GM23248 (cell line): ENCODE measurements at regions not wholly inside any gene's neighbourhood (a gene's known extent, or its start where the extent isn't known, plus 50 kb on each side); places are given as distances from the start of the nearest gene placed in this dataset.

Experiments used
- DNase-seq: peaks from one replicate; pipeline ENCODE4 v3.0.0-alpha.2; 2015
- H2AFZ ChIP-seq: fragments of 200-600 bp; sonication (generic); 2 replicates; pipeline ENCODE4 v1.6.1; 2016; ENCODE audit warnings: antibody characterized with exemption
- H3F3A ChIP-seq: fragments of 200-600 bp; sonication (generic); 2 replicates; pipeline ENCODE4 v1.6.1; 2016; ENCODE audit warnings: mild to moderate bottlenecking, antibody characterized with exemption, mixed run types; ENCODE audit not compliant: insufficient read depth
- H3K27ac ChIP-seq: fragments of 200-600 bp; sonication (generic); 2 replicates; pipeline ENCODE4 v1.5.1; 2016; ENCODE audit warnings: mild to moderate bottlenecking
- H3K27me3 ChIP-seq: fragments of 200-600 bp; sonication (generic); replicated peaks from 2 replicates; pipeline ENCODE4 v1.6.1; 2016; ENCODE audit warnings: mild to moderate bottlenecking; ENCODE audit not compliant: insufficient read depth
- H3K36me3 ChIP-seq: fragments of 200-600 bp; sonication (generic); 2 replicates; pipeline ENCODE4 v1.6.1; 2016; ENCODE audit warnings: low read depth, mild to moderate bottlenecking
- H3K4me1 ChIP-seq: fragments of 200-600 bp; sonication (generic); 2 replicates; pipeline ENCODE4 v1.6.1; 2016; ENCODE audit warnings: mild to moderate bottlenecking; ENCODE audit not compliant: insufficient read depth
- H3K4me2 ChIP-seq: fragments of 200-600 bp; sonication (generic); one replicate; pipeline ENCODE4 v1.6.1; 2016; ENCODE audit warnings: mild to moderate bottlenecking; ENCODE audit not compliant: unreplicated experiment
- H3K4me3 ChIP-seq: fragments of 200-600 bp; sonication (generic); 2 replicates; pipeline ENCODE4 v1.5.1; 2016; ENCODE audit warnings: mild to moderate bottlenecking
- H3K79me2 ChIP-seq: fragments of 200-600 bp; sonication (generic); 2 replicates; pipeline ENCODE4 v1.6.1; 2016; ENCODE audit warnings: mild to moderate bottlenecking; ENCODE audit not compliant: insufficient read depth
- H3K9ac ChIP-seq: fragments of 200-600 bp; sonication (generic); 2 replicates; pipeline ENCODE4 v1.6.1; 2016; ENCODE audit warnings: mild to moderate bottlenecking
- H3K9me2 ChIP-seq: fragments of 200-600 bp; sonication (generic); 2 replicates; pipeline ENCODE4 v1.6.1; 2016; ENCODE audit warnings: mixed run types, mild to moderate bottlenecking, moderate library complexity; ENCODE audit not compliant: insufficient read depth
- H3K9me3 ChIP-seq: fragments of 200-600 bp; sonication (generic); one replicate; pipeline ENCODE4 v1.6.1; 2017; ENCODE audit warnings: low read depth
- H4K20me1 ChIP-seq: fragments of 200-600 bp; sonication (generic); 2 replicates; pipeline ENCODE4 v1.6.0; 2016; ENCODE audit not compliant: insufficient read depth
- EZH2 ChIP-seq: fragments of 200-600 bp; sonication (generic); IDR thresholded peaks from 2 replicates; pipeline ENCODE4 v1.6.1; 2018; ENCODE audit warnings: antibody characterized with exemption, mild to moderate bottlenecking; ENCODE audit not compliant: insufficient read depth, poor library complexity, severe bottlenecking
- EZH2phosphoT487 ChIP-seq: fragments of 200-600 bp; sonication (generic); IDR thresholded peaks from 2 replicates; pipeline ENCODE4 v1.6.1; 2018; ENCODE audit warnings: antibody characterized with exemption, moderate library complexity, mild to moderate bottlenecking, low read depth; ENCODE audit not compliant: insufficient read depth
- WGBS, 2 experiments: methylation state at CpG; one replicate each; pipeline ENCODE4 v1.1.6; 2015 to 2017; ENCODE audit warnings: low lambda C conversion rate in 2 of 2, low coverage in 1 of 2; ENCODE audit errors: missing lambda C conversion rate in 2 of 2; 5-methylcytosine and 5-hydroxymethylcytosine counted together
- in situ Hi-C: fragments of 300-500 bp; cut with MboI; formaldehyde crosslinking; loops from 2 replicates; pipeline ENCODE4 v1.15.0; 2020

GRCh38 chr2:16212321-16212720, 272.0 kb downstream of the MYCN start:
- no peak overlapping the region for H3K4me2 ChIP-seq
- H3K36me3 ChIP-seq: no peaks in the 10 kb centered on the region
- DNase-seq: no peak
- WGBS, 2 experiments: 19 to 27% methylated on average over 6 of the region's 6 CpGs
- H3K4me1 ChIP-seq: no peaks in the 10 kb centered on the region
- in situ Hi-C loops: no loop called here
- no peaks in the 10 kb centered on the region for H3F3A ChIP-seq
- TF ChIP-seq EZH2phosphoT487 (no peak), EZH2 (no peak)
- no peaks in the 10 kb centered on the region for H4K20me1 ChIP-seq
- no peaks in the 10 kb centered on the region for H3K27me3 ChIP-seq
- H3K27ac ChIP-seq: no peak overlapping the region
- no peak overlapping the region for H3K4me3 ChIP-seq
- H3K79me2 ChIP-seq: no peaks in the 10 kb centered on the region
- no peaks in the 10 kb centered on the region for H3K9me2 ChIP-seq
- no peaks in the 10 kb centered on the region for H3K9me3 ChIP-seq
- no peak overlapping the region for H2AFZ ChIP-seq
- no peak overlapping the region for H3K9ac ChIP-seq

- no peak for DNase-seq
- Histone ChIP-seq H4K20me1 (no peaks in the 10 kb centered on the region), H3K9ac (no peak overlapping the region), H3K27me3 (no peaks in the 10 kb centered on the region), H3K79me2 (no peaks in the 10 kb centered on the region), H3K36me3 (no peaks in the 10 kb centered on the region), H3K4me2 (no peak overlapping the region), H3K9me3 (no peaks in the 10 kb centered on the region), H3K27ac (no peak overlapping the region), H2AFZ (no peak overlapping the region), H3K4me1 (no peaks in the 10 kb centered on the region), H3K9me2 (no peaks in the 10 kb centered on the region), H3K4me3 (no peak overlapping the region), H3F3A (no peaks in the 10 kb centered on the region)
- 22 to 27% methylated on average over 4 of the region's 4 CpGs for WGBS, 2 experiments
- TF ChIP-seq EZH2 (no peak), EZH2phosphoT487 (no peak)
- in situ Hi-C loops: no loop called here
These were observed 271.0 kb downstream of the MYCN start for GRCh38 chr2:16211341-16211740.

GRCh38 chr2:16210841-16211240, 270.5 kb downstream of the MYCN start:
- Histone ChIP-seq H3K4me3 (no peak overlapping the region), H3K9me3 (no peaks in the 10 kb centered on the region), H3K27me3 (no peaks in the 10 kb centered on the region), H3K27ac (no peak overlapping the region), H3K4me1 (no peaks in the 10 kb centered on the region), H3K9ac (no peak overlapping the region), H3K79me2 (no peaks in the 10 kb centered on the region), H3K36me3 (no peaks in the 10 kb centered on the region), H3F3A (no peaks in the 10 kb centered on the region), H4K20me1 (no peaks in the 10 kb centered on the region), H3K4me2 (no peak overlapping the region), H2AFZ (no peak overlapping the region), H3K9me2 (no peaks in the 10 kb centered on the region)
- TF ChIP-seq EZH2 (no peak), EZH2phosphoT487 (no peak)
- 3 to 18% methylated on average over 2 of the region's 2 CpGs for WGBS, 2 experiments
- in situ Hi-C loops: no loop called here
- DNase-seq: no peak

- Histone ChIP-seq H3K79me2 (no peaks in the 10 kb centered on the region), H3K27me3 (no peaks in the 10 kb centered on the region), H3K4me3 (no peak overlapping the region), H3K4me2 (no peak overlapping the region), H3K36me3 (no peaks in the 10 kb centered on the region), H3F3A (no peaks in the 10 kb centered on the region), H4K20me1 (no peaks in the 10 kb centered on the region), H2AFZ (no peak overlapping the region), H3K9ac (no peak overlapping the region), H3K4me1 (no peaks in the 10 kb centered on the region), H3K9me3 (no peaks in the 10 kb centered on the region), H3K27ac (no peak overlapping the region), H3K9me2 (no peaks in the 10 kb centered on the region)
- 0% methylated on average over 1 of the region's 1 CpG for WGBS, 2 experiments
- TF ChIP-seq EZH2phosphoT487 (no peak), EZH2 (no peak)
- DNase-seq: no peak
- in situ Hi-C loops: no loop called here
These were observed 269.4 kb downstream of the MYCN start for GRCh38 chr2:16209799-16210198.

- in situ Hi-C loops: no loop called here
- Histone ChIP-seq H4K20me1 (no peaks in the 10 kb centered on the region), H3K79me2 (no peaks in the 10 kb centered on the region), H3K4me2 (no peak overlapping the region), H3K4me1 (no peaks in the 10 kb centered on the region), H3F3A (no peaks in the 10 kb centered on the region), H3K9me3 (no peaks in the 10 kb centered on the region), H3K36me3 (no peaks in the 10 kb centered on the region), H2AFZ (no peak overlapping the region), H3K9ac (no peak overlapping the region), H3K27ac (no peak overlapping the region), H3K27me3 (no peaks in the 10 kb centered on the region), H3K9me2 (no peaks in the 10 kb centered on the region), H3K4me3 (no peak overlapping the region)
- TF ChIP-seq EZH2: no peak
- no peak for DNase-seq
- 0 to 5% methylated on average over 1 of the region's 1 CpG for WGBS, 2 experiments
These were observed 268.6 kb downstream of the MYCN start for GRCh38 chr2:16208921-16209320.
